SK-N-SH (cell line): ENCODE measurements at regions not wholly inside any gene's neighbourhood (a gene's known extent, or its start where the extent isn't known, plus 50 kb on each side); places are given as distances from the start of the nearest gene placed in this dataset.
A peak's percentile ranks its signal among the peaks of the same experiment; 100 is the strongest.

Experiments used
- CTCF ChIA-PET: fragments of 300-600, 350-600 bp; formaldehyde crosslinking; extraction: SDS; loops from one replicate; lab custom pipeline; 2021; lab: Yijun Ruan, JAX
- POLR2A ChIA-PET: fragments of 350-600 bp; sonication (Branson Sonifier 250); formaldehyde crosslinking; extraction: SDS; loops from one replicate; lab custom pipeline; 2020; ENCODE audit warnings: antibody characterized with exemption, inconsistent platforms; lab: Yijun Ruan, JAX
- DNase-seq: peaks from one replicate; pipeline ENCODE4 v3.0.0; 2012
- H2AFZ ChIP-seq: fragments of 200-600 bp; sonication (generic); 2 replicates; pipeline ENCODE4 v1.8.1; 2016; ENCODE audit warnings: antibody characterized with exemption, mild to moderate bottlenecking, low read depth
- H3F3A ChIP-seq: fragments of 200-600 bp; sonication (generic); replicated peaks from 2 replicates; pipeline ENCODE3; 2016; ENCODE audit warnings: antibody characterized with exemption, mild to moderate bottlenecking; ENCODE audit not compliant: insufficient read depth
- H3K27ac ChIP-seq, 2 experiments: fragments of 200-500 bp in 1 of 2; fragments of 200-600 bp in 1 of 2; sonication (Bioruptor generic) in 1 of 2; sonication (generic), shearing (Covaris generic) in 1 of 2; 2 replicates each; pipeline versions ENCODE4 v1.5.1 to v1.6.1; 2014 to 2016; ENCODE audit warnings: low read depth in 2 of 2, inconsistent platforms in 1 of 2, low read length in 1 of 2, mild to moderate bottlenecking in 1 of 2, mixed read lengths in 1 of 2
- H3K27me3 ChIP-seq: fragments of 200-600 bp; sonication (generic), shearing (Covaris generic); 2 replicates; pipeline ENCODE4 v1.6.1; 2016; ENCODE audit warnings: mixed run types; ENCODE audit not compliant: insufficient read depth
- H3K36me3 ChIP-seq, 2 experiments: fragments of 200-500 bp in 1 of 2; fragments of 200-600 bp in 1 of 2; sonication (Bioruptor generic) in 1 of 2; sonication (generic) in 1 of 2; replicated peaks in 1 of 2; 2 replicates each; pipeline versions ENCODE3 to v1.5.1; 2014 to 2016; ENCODE audit warnings: low read length in 1 of 2, mild to moderate bottlenecking in 1 of 2; ENCODE audit not compliant: insufficient read depth in 2 of 2, control insufficient read depth in 1 of 2
- H3K4me1 ChIP-seq, 2 experiments: fragments of 200-500 bp in 1 of 2; fragments of 200-600 bp in 1 of 2; sonication (Bioruptor generic) in 1 of 2; sonication (generic), shearing (Covaris generic) in 1 of 2; 2 replicates each; pipeline versions ENCODE4 v1.5.1 to v1.6.1; 2014 to 2016; ENCODE audit warnings: low read depth in 1 of 2, low read length in 1 of 2, mixed run types in 1 of 2; ENCODE audit not compliant: insufficient read depth in 2 of 2, control insufficient read depth in 1 of 2
- H3K4me2 ChIP-seq: fragments of 200-600 bp; sonication (generic), shearing (Covaris generic); 2 replicates; pipeline ENCODE4 v1.6.1; 2017; ENCODE audit warnings: mixed run types
- H3K4me3 ChIP-seq, 2 experiments: fragments of 200-500 bp in 1 of 2; fragments of 200-600 bp in 1 of 2; sonication (Bioruptor generic) in 1 of 2; sonication (generic), shearing (Covaris generic) in 1 of 2; 2 replicates each; pipeline versions ENCODE4 v1.5.1 to v1.8.1; 2014 to 2016; ENCODE audit warnings: low read depth in 2 of 2, inconsistent platforms in 1 of 2, low read length in 1 of 2, mild to moderate bottlenecking in 1 of 2, mixed read lengths in 1 of 2, moderate library complexity in 1 of 2
- H3K79me2 ChIP-seq: fragments of 200-600 bp; sonication (generic); 2 replicates; pipeline ENCODE4 v1.8.1; 2017; ENCODE audit warnings: mild to moderate bottlenecking; ENCODE audit not compliant: insufficient read depth
- H3K9ac ChIP-seq: fragments of 200-600 bp; sonication (generic); 2 replicates; pipeline ENCODE4 v1.6.1; 2017; ENCODE audit warnings: mixed run types
- H3K9me2 ChIP-seq: fragments of 200-600 bp; sonication (generic); 2 replicates; pipeline ENCODE4 v1.6.1; 2017; ENCODE audit warnings: mixed run types
- H3K9me3 ChIP-seq: fragments of 200-600 bp; sonication (generic); 2 replicates; pipeline ENCODE4 v1.6.1; 2017; ENCODE audit warnings: mixed run types, mild to moderate bottlenecking, moderate library complexity
- H4K20me1 ChIP-seq: fragments of 200-600 bp; sonication (generic); 2 replicates; pipeline ENCODE4 v1.6.1; 2017; ENCODE audit warnings: mild to moderate bottlenecking, mixed run types; ENCODE audit not compliant: insufficient read depth
- EZH2phosphoT487 ChIP-seq: fragments of 200-600 bp; sonication (generic); IDR thresholded peaks from 2 replicates; pipeline ENCODE4 v1.6.1; 2017; ENCODE audit warnings: low read depth, mixed run types, mild to moderate bottlenecking, antibody characterized with exemption, moderate library complexity, borderline replicate concordance
- FOXJ3 ChIP-seq: sonication (generic); formaldehyde crosslinking; IDR thresholded peaks from 2 replicates; pipeline ENCODE4 v1.5.1; 2020; ENCODE audit warnings: mild to moderate bottlenecking, missing genetic modification reagents
- FOXM1 ChIP-seq: IDR thresholded peaks from 2 replicates; pipeline ENCODE4 v1.4.0; 2012; ENCODE audit warnings: low read depth, mild to moderate bottlenecking
- GABPA ChIP-seq: IDR thresholded peaks from 2 replicates; pipeline ENCODE4 v1.4.0; 2012; ENCODE audit warnings: low read depth, mild to moderate bottlenecking
- GATA2 ChIP-seq: sonication (generic); formaldehyde crosslinking; IDR thresholded peaks from 2 replicates; pipeline ENCODE4 v1.5.0; 2020; ENCODE audit warnings: mild to moderate bottlenecking, missing genetic modification reagents
- IRF3 ChIP-seq: fragments of 150-350 bp; IDR thresholded peaks from 2 replicates; pipeline ENCODE4 v1.6.1; 2016; ENCODE audit warnings: mild to moderate bottlenecking, low read depth, low read length
- JUND ChIP-seq: IDR thresholded peaks from 2 replicates; pipeline ENCODE4 v1.4.0; 2012
- MAX ChIP-seq: IDR thresholded peaks from 2 replicates; pipeline ENCODE4 v1.4.0; 2012; ENCODE audit warnings: low read depth
- MXI1 ChIP-seq: IDR thresholded peaks from 2 replicates; pipeline ENCODE4 v1.6.1; 2012; ENCODE audit warnings: mild to moderate bottlenecking, low read depth, low read length, improper control_type of control experiment
- NFIC ChIP-seq: IDR thresholded peaks from 2 replicates; pipeline ENCODE4 v1.4.0; 2012; ENCODE audit warnings: borderline replicate concordance
- NRF1 ChIP-seq: IDR thresholded peaks from 2 replicates; pipeline ENCODE4 v1.6.1; 2012; ENCODE audit warnings: low read depth, mild to moderate bottlenecking, low read length
- POLR2AphosphoS5 ChIP-seq: IDR thresholded peaks from 2 replicates; pipeline ENCODE4 v1.6.1; 2012; ENCODE audit warnings: low read depth, low read length
- RAD21 ChIP-seq: IDR thresholded peaks from 2 replicates; pipeline ENCODE4 v1.6.1; 2012; ENCODE audit warnings: mild to moderate bottlenecking, low read length
- RCOR1 ChIP-seq: fragments of 150-350 bp; IDR thresholded peaks from 2 replicates; pipeline ENCODE4 v1.6.1; 2017; ENCODE audit warnings: antibody characterized with exemption, low read length
- RFX5 ChIP-seq: IDR thresholded peaks from 2 replicates; pipeline ENCODE4 v1.6.1; 2012; ENCODE audit warnings: mild to moderate bottlenecking, improper control_type of control experiment, low read length
- RXRA ChIP-seq: IDR thresholded peaks from 2 replicates; pipeline ENCODE4 v1.4.0; 2012; ENCODE audit warnings: low read depth, mild to moderate bottlenecking, borderline replicate concordance
- SIN3A ChIP-seq: IDR thresholded peaks from 2 replicates; pipeline ENCODE4 v1.6.1; 2012; ENCODE audit warnings: low read depth, mild to moderate bottlenecking, low read length, moderate library complexity, borderline replicate concordance
- SMC3 ChIP-seq: IDR thresholded peaks from 2 replicates; pipeline ENCODE4 v1.6.1; 2012; ENCODE audit warnings: low read depth, low read length, improper control_type of control experiment
- TCF12 ChIP-seq: IDR thresholded peaks from 2 replicates; pipeline ENCODE4 v1.4.0; 2012
- USF1 ChIP-seq: IDR thresholded peaks from 2 replicates; pipeline ENCODE4 v1.4.0; 2012; ENCODE audit warnings: low read depth, borderline replicate concordance
- USF2 ChIP-seq: fragments of 150-350 bp; IDR thresholded peaks from 2 replicates; pipeline ENCODE4 v1.6.1; 2017; ENCODE audit warnings: antibody characterized with exemption, low read length, low read depth, borderline replicate concordance
- YY1 ChIP-seq: IDR thresholded peaks from 2 replicates; pipeline ENCODE4 v1.4.0; 2012; ENCODE audit warnings: low read depth, mild to moderate bottlenecking
- WGBS: methylation state at CpG from one replicate; pipeline ENCODE4 v1.1.6; 2017; ENCODE audit warnings: low lambda C conversion rate; 5-methylcytosine and 5-hydroxymethylcytosine counted together
- TF ChIP-seq, protein P1 (sequence below): IDR thresholded peaks from 2 replicates; pipeline ENCODE4 v1.4.0; 2012; ENCODE audit warnings: low read depth, borderline replicate concordance

- WGBS: 79% methylated on average over 1 of the region's 1 CpG
These were observed 301.0 kb downstream of the PTEN start for GRCh38 chr10:88164471-88164870.

DNA sequence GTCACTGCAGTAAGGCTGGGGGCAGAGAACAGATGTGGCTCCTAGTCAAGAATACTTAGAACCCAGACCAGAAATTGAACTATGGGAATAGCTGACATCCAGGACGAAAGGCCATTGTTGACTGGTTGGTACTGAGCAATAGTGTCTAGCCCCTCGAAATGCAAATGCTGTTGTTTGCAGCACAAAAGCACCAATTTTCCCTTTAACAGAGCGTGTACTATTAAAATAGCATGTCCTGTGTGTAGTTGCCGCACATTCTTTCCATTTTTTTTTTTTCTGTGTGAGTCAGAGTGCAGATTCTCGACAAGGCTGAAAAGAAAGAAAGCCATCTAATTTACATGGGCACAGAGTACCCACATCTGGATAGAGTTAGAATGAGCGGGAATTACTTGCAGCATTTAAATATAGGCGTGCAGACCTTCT is 302.4 kb downstream of the PTEN start:
- Histone ChIP-seq H3K27ac (peak overlapping the region; percentile 24 to 36; a peak in 2 of 4 replicates), H3K4me2 (no peak overlapping the region), H3K9me2 (no peaks in the 10 kb centered on the region), H3K79me2 (no peaks in the 10 kb centered on the region), H3K4me1 (peaks cover 8 to 22% of the 10 kb centered on the region in 2 experiments), H3K9me3 (0 out of 2 replicates have a peak, but pooled peaks cover 3% of the 10 kb centered on the region), H4K20me1 (no peaks in the 10 kb centered on the region), H3K27me3 (no peaks in the 10 kb centered on the region), H3K4me3 (no peak overlapping the region), H3K36me3 (no peaks in the 10 kb centered on the region), H3K9ac (no peak overlapping the region), H2AFZ (no peak overlapping the region), H3F3A (no peaks in the 10 kb centered on the region)
- DNase-seq: no peak
- whole genome bisulfite sequencing: 41% methylated on average over 7 of the region's 7 CpGs
- ChIA-PET POLR2A (no interaction called here), CTCF (no interaction called here)
- TF ChIP-seq GATA2 (CRISPR knock-in tag) (no peak), MXI1 (no peak), POLR2AphosphoS5 (peak; percentile 35; the same call in 1 of the 2 replicates), YY1 (no peak), IRF3 (no peak), RAD21 (no peak), TCF12 (peak; percentile 87), RFX5 (no peak), SIN3A (0 out of 2 replicates have a peak, but pooled peaks have one; percentile 31), EZH2phosphoT487 (no peak), NRF1 (no peak), FOXJ3 (CRISPR knock-in tag) (no peak), FOXM1 (no peak), NFIC (no peak), RCOR1 (no peak), GABPA (no peak), JUND (peak; percentile 67), RXRA (no peak)
- TF ChIP-seq, protein P1, sequence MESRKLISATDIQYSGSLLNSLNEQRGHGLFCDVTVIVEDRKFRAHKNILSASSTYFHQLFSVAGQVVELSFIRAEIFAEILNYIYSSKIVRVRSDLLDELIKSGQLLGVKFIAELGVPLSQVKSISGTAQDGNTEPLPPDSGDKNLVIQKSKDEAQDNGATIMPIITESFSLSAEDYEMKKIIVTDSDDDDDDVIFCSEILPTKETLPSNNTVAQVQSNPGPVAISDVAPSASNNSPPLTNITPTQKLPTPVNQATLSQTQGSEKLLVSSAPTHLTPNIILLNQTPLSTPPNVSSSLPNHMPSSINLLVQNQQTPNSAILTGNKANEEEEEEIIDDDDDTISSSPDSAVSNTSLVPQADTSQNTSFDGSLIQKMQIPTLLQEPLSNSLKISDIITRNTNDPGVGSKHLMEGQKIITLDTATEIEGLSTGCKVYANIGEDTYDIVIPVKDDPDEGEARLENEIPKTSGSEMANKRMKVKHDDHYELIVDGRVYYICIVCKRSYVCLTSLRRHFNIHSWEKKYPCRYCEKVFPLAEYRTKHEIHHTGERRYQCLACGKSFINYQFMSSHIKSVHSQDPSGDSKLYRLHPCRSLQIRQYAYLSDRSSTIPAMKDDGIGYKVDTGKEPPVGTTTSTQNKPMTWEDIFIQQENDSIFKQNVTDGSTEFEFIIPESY: no peak

More at GRCh38 chr10:88164471-88164870, 301.0 kb downstream of the PTEN start:
- no peak for DNase-seq
- 0 out of 2 replicates have a peak, but pooled peaks cover 3% of the 10 kb centered on the region for H3K9me3 ChIP-seq
- H3K36me3 ChIP-seq: no peaks in the 10 kb centered on the region
- no peak overlapping the region for H2AFZ ChIP-seq
- peaks cover 8 to 24% of the 10 kb centered on the region in 2 experiments for H3K4me1 ChIP-seq
- ChIA-PET POLR2A (no interaction called here), CTCF (no interaction called here)
- no peaks in the 10 kb centered on the region for H3K27me3 ChIP-seq
- H3K27ac ChIP-seq: no peak overlapping the region
- TF ChIP-seq SMC3 (no peak), RCOR1 (no peak), RXRA (no peak), USF1 (no peak), MAX (no peak), USF2 (no peak), JUND (no peak)
- no peaks in the 10 kb centered on the region for H3K9me2 ChIP-seq
- no peak overlapping the region for H3K4me2 ChIP-seq
- no peaks in the 10 kb centered on the region for H4K20me1 ChIP-seq
- no peaks in the 10 kb centered on the region for H3F3A ChIP-seq
- no peaks in the 10 kb centered on the region for H3K79me2 ChIP-seq
- H3K4me3 ChIP-seq: no peak overlapping the region
- no peak overlapping the region for H3K9ac ChIP-seq
